Fibroblast of peridontal ligament (primary cell): ENCODE measurements at regions not wholly inside any gene's neighbourhood (a gene's known extent, or its start where the extent isn't known, plus 50 kb on each side); places are given as distances from the start of the nearest gene placed in this dataset.
A peak's percentile ranks its signal among the peaks of the same experiment; 100 is the strongest.
"Not testable (repeated sequence)": the region's sequence is repeated elsewhere in the genome, so short reads cannot be mapped to it uniquely, and the experiment has no call there.

Source experiments
- DNase-seq: peaks from one replicate; pipeline ENCODE4 v3.0.0-alpha.2; 2010; ENCODE audit errors: extremely low read depth

DNA sequence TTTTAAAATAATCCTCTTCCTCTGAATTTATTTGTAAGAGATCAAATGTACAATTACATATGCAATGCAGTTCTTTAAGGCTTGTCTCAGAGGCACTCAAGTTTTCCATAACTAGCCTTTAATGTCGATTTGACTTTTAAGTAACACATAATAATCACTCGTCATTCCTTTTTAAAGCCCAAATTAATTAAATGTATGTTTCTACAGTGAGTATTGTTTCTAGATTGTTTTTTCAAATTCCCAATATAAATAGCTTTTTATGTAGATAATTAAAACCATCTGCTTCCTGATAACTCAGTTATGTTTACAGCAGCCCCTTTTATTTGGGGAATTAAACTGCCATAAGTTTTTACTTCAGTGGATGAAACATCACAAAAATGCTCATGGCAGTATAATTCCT, 185.1 kb downstream of the ETNK1 start:
- no peak for DNase-seq

DNA sequence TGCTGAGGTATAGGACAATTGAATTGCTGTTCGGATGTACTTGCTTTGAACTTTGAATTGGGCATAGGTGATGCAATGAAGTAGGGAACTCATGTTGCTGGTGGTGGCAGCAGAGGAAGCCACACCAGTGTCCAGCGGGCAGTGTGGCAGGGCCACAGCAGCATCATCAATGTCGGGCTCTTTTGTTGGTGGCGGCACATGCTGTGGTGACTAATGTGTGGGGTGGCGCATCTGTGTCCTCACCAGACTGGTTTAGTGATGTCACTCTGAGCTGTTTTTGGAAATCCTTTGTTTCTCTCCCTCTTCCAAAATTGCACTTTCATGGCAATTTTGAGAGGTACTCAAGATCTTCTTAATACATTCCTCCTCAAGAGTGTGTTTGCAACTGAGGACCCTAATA, 187.6 kb downstream of the ETNK1 start:
- no peak for DNase-seq

DNA sequence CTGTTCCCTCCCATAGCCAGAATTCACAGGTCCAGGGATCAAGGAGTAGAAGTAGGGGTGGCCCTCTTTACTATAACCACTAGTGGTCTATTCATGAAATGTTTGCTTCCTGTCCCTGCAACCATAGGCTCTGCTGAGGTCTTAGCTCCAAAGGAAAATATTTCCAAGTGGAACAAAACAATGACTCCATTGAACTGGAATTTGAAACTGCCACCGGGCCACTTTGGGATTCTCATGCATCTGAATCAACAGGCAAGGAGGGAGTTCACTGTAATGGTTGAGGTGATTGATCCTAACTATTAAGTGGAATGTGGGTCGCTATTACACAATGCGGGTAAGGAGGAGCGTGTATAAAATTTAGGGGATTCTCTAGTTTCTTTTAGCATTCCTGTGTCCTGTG, 197.0 kb downstream of the ETNK1 start:
- peak; percentile 19 for DNase-seq

- DNase-seq, result no peak
These were observed 201.1 kb downstream of the ETNK1 start for GRCh38 chr12:22826026-22826425.

GRCh38 chr12:22826446-22826981, 201.5 kb downstream of the ETNK1 start:
- DNase-seq, result not testable (repeated sequence)

- DNase-seq, result no peak
These were observed 203.1 kb downstream of the ETNK1 start for GRCh38 chr12:22828066-22828465.

DNA sequence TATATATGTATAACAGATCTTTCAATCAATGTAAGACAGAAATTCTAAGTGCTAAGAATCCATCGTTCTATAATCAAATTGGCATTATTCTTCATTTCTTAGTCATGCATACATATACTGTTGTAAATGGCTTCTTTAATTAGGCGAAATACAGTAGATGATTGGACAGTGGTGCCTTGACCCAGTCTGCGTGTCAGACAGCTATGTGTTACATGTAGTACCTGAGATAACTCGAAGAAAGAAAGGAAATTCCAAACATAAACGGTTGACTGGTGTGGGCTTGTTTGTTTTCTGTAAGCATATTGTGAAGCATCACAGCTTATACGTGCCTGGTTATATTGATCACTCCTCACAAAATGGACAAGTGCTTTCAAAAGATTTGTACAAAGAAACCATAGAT, 210.5 kb downstream of the ETNK1 start:
- DNase-seq, result no peak

DNA sequence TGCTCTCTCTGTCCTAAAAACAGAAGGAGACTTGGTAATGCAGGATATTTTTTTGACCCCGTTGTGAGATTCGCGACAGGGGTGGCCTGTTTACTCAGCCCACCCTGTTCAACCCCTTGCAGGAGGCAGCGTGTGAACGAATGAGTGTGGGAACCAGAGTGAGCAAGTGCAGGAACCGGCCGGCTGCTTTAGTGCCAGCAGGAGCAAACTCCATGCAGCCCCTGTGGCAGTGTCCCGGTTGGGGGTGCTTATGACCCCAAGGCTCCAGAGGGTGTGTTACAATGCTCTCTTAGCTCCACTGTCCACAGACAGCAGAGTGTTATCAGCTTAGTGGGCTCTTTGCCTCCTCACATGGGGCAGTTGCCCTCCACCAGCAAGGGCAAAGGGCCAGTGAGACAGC, 225.2 kb downstream of the ETNK1 start:
- no peak for DNase-seq

DNA sequence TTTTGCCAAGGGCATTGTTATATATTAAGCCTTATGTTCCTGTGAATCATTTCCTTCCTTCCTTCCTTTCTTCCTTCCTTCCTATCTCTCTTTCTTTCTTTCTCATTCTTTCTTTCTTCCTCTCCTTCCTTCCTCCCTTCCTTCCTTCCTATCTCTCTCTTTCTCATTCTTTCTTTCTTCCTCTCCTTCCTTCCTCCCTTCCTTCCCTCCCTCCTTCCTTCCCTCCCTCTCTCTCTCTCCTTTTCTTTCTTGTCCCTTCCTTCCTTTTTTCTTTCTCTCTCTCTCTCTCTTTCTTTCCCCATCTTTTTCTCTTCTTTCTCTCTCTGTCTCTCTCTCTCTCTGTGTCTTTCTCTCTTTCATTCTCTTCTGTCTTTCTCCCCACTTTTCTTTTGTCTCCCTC, 226.6 kb downstream of the ETNK1 start:
- DNase-seq, result no peak

- no peak for DNase-seq
These were observed 230.5 kb downstream of the ETNK1 start for GRCh38 chr12:22855456-22855855.

GRCh38 chr12:22856178-22856577, 231.2 kb downstream of the ETNK1 start:
- peak; percentile 70 for DNase-seq

GRCh38 chr12:22858849-22859570, 234.0 kb downstream of the ETNK1 start:
- peak; percentile 84 for DNase-seq

GRCh38 chr12:22860926-22861325, 236.0 kb downstream of the ETNK1 start:
- DNase-seq, result no peak

DNA sequence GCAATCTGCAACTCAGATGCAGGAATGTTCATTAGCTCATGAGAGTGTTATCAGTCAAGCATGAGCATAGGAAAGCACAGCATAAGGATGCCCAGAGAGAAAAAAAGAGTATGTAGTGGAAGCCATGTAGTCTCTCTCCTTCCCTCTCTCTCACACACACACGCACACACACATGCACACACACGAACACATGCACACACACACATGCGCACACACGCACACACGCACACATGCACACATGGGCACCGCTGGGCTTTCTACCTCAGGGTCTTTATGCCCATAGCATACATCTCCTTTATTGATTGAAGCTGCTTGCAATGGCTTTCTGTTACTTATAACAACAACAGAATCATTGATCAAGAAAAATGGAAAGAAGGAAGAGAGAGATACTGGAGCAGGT, 240.9 kb downstream of the ETNK1 start:
- no peak for DNase-seq

- peak; percentile 29 for DNase-seq
These were observed 241.4 kb downstream of the ETNK1 start for GRCh38 chr12:22866406-22866805.

DNA sequence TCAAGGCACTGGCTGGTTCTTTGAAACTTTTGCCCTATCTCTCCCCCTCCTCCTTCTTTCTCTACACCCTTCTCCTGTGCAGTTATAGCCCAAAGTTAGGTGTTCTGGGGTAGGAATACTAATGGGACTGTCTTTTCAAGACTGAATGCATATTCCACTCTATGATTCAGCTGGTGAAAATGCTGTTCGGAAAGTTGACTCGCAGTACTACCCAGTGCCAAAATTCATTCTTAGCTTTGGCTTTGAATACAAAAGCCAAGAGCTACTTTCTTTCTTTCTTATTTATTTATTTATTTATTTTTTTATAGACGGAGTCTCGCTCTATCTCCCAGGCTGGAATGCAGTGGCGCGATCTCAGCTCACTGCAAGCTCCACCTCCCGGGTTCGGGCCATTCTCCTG, 249.2 kb downstream of the ETNK1 start:
- peak; percentile 48 for DNase-seq

DNA sequence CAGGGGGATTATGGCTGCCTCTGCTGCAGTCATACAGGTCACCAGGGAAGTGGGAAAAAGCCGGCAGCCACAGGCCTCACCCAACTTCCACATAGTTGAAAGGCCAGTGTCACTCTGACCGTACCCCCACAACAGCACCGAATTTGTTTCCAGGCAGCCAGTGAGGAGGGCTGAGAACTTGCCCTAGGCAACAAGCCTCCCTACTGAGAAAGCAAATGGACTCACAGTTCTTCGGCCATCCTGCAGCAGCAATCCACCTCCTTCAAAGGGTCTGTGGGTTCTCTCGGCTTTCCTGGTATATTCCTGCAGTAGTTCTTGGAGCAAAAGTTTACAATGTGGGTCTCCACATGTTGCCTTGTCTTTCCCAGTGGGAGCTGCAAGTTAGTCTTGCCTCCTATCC, 251.3 kb downstream of the ETNK1 start:
- no peak for DNase-seq

DNA sequence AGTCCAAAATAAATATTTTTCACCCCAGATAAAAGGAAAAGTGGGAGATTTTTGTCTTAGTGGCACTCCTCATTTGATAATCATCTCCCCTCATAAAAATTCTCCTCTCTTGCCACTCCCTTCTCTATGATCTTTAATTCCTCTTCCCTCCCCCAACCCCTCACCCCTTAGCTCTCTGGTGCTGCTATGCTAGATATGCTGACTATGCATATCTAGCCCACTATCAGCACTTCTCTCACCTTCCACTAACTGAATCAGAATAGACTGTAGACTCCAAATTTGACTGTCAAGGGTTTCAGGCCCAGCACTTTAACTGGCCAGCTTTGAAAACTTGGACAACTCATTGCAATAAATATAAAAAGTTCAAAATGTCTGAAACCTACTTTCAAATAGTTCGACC, 254.2 kb downstream of the ETNK1 start:
- no peak for DNase-seq

DNA sequence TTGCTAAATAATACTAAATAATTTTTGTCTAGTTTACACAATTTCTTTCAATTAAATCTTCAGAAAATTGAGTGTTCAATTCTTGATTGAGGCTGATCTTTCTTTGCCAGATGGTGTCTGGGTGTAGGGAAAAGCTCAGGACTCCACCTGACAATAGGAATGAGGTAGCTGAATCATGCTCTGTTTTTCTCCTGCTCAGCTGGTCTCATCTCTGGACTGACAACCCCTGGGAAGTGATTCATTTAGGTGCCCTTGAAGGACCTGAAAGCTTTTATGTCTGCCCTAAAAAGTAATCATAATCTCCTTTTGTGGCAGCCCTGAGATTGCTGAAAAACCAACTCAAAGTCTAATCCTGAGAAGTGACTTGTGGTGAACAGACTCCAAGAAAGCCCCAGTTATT, 255.4 kb downstream of the ETNK1 start:
- no peak for DNase-seq

DNA sequence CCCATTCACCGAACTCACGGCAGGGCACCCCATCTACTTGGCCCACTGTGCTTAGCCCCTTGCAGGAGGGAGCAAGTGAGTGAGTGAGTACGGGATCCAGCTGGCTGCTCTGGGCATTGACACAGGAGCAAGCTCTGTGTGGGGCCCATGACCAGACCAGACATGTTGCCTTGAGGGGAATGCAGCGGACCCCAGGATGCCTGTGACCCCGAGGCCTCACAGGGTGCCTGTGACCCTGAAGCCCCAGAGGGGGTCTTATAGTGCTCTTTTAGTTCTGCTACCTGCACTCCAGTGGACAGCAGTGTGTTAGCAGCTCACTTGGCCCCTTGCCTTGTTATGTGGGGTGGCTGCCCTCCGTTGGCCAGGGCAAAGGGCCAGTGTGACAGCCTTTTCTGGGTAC, 255.8 kb downstream of the ETNK1 start:
- DNase-seq, result no peak

- DNase-seq, result no peak
These were observed 257.0 kb downstream of the ETNK1 start for GRCh38 chr12:22881878-22882385.

DNA sequence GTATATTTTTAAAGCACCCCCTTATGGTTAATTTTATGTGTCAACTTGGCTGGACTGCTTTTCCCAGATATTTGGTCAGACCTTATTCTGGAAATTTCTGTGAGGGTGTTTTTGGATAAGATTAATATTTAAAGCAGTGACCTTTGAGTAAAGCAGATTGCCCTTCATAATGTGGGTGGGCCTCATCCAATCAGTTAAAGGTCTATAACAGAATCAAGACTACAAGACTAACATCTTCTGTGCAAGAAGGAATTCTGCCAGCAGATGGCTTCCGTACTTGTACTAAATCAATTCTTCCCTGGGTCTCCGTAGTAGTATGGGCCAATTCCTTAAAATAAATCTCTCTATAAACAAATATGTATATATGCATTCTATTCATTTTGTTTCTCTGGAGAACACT, 257.6 kb downstream of the ETNK1 start:
- no peak for DNase-seq

DNA sequence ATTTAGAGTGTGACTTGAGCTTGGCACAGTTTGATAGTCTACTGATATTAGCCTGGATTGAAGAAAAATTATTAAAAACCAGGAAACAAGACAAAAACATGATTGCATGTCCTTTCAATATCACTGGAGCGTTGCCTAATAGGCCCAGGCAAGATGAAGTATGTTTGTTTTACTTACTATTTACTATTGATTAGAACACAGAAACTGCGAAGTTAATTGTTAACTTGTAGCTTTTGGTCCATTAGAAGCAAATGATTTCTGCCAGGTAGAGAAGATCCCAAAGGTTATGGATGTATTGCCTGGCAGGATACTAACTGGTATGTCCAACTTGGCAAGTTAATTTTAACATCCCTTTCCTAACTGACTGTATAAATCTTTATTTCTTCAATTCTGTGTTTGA, 268.9 kb downstream of the ETNK1 start:
- DNase-seq, result no peak

DNA sequence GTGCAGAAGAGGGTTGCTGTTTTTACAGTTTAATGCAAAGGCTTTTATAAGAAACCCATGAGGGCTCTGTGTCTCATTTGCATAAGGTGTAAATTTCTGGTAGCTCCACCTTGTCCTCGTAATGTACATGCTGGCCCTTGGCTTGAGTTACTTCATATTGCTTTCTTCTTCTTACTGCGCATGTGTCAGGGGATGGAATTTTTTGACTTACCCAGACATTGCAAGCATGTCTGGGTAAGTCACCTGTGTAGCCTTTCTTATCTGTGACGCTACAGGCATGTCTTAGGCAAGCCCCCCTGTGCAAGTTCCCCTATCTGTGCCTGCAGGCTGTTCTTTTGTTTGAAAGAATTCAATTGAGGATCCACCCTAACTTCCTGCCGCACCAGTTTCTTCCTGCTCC, 274.2 kb downstream of the ETNK1 start:
- no peak for DNase-seq
